Mesenchymal stem cell (in vitro differentiated cells and primary cell): ENCODE measurements at regions not wholly inside any gene's neighbourhood (a gene's known extent, or its start where the extent isn't known, plus 50 kb on each side); places are given as distances from the start of the nearest gene placed in this dataset.
"Not testable (repeated sequence)": the region's sequence is repeated elsewhere in the genome, so short reads cannot be mapped to it uniquely, and the experiment has no call there.

ENCODE experiments used
- DNase-seq: peaks from one replicate; pipeline ENCODE4 v3.0.0-alpha.2; 2013
- H2AFZ ChIP-seq: one replicate; pipeline ENCODE4 v1.6.1; 2013; ENCODE audit warnings: low read depth, mild to moderate bottlenecking, control low read depth, inconsistent platforms, low read length, moderate library complexity
- H2AK5ac ChIP-seq: 2 replicates; pipeline ENCODE4 v1.6.1; 2013; ENCODE audit warnings: low read length, moderate library complexity, mild to moderate bottlenecking, inconsistent platforms; ENCODE audit not compliant: severe bottlenecking
- H2BK120ac ChIP-seq: one replicate; pipeline ENCODE4 v1.6.1; 2013; ENCODE audit warnings: low read depth, mild to moderate bottlenecking, inconsistent platforms, low read length, moderate library complexity
- H2BK12ac ChIP-seq, 2 experiments: one replicate each; pipeline ENCODE4 v1.6.1; 2013; ENCODE audit warnings: inconsistent platforms in 2 of 2, low read length in 2 of 2, mild to moderate bottlenecking in 2 of 2, moderate library complexity in 2 of 2, control low read depth in 1 of 2
- H2BK15ac ChIP-seq: one replicate; pipeline ENCODE4 v1.6.1; 2013; ENCODE audit warnings: mild to moderate bottlenecking, low read depth, inconsistent platforms; ENCODE audit not compliant: poor library complexity, severe bottlenecking
- H2BK5ac ChIP-seq: 2 replicates; pipeline ENCODE4 v1.6.1; 2013; ENCODE audit warnings: low read depth, mild to moderate bottlenecking, low read length, control low read depth, inconsistent platforms; ENCODE audit not compliant: poor library complexity, severe bottlenecking
- H3K14ac ChIP-seq, 2 experiments: one replicate each; pipeline ENCODE4 v1.6.1; 2013; ENCODE audit warnings: inconsistent platforms in 2 of 2, low read length in 2 of 2, control low read depth in 1 of 2, mild to moderate bottlenecking in 1 of 2, moderate library complexity in 1 of 2
- H3K18ac ChIP-seq, 2 experiments: one replicate each; pipeline ENCODE4 v1.6.1; 2013; ENCODE audit warnings: inconsistent platforms in 2 of 2, low read length in 2 of 2, control low read depth in 1 of 2, low read depth in 1 of 2, mild to moderate bottlenecking in 1 of 2
- H3K23ac ChIP-seq, 2 experiments: one replicate each; pipeline ENCODE4 v1.6.1; 2013; ENCODE audit warnings: inconsistent platforms in 2 of 2, low read length in 2 of 2, mild to moderate bottlenecking in 2 of 2, moderate library complexity in 2 of 2, control low read depth in 1 of 2
- H3K27ac ChIP-seq: 2 replicates; pipeline ENCODE4 v1.5.1; 2013; ENCODE audit warnings: mild to moderate bottlenecking, moderate library complexity, low read length, control low read depth, inconsistent platforms; ENCODE audit not compliant: poor library complexity, severe bottlenecking
- H3K27me3 ChIP-seq, 2 experiments: 2 replicates each; pipeline versions ENCODE4 v1.6.1 to v1.7.0; 2013; ENCODE audit warnings: low read length in 2 of 2, mild to moderate bottlenecking in 2 of 2, moderate library complexity in 2 of 2, control low read depth in 1 of 2, inconsistent platforms in 1 of 2; ENCODE audit not compliant: control insufficient read depth in 1 of 2, insufficient read depth in 1 of 2
- H3K36me3 ChIP-seq, 2 experiments: 2 replicates each; pipeline versions ENCODE4 v1.6.1 to v1.7.0; 2013; ENCODE audit warnings: low read length in 2 of 2, control low read depth in 1 of 2, inconsistent platforms in 1 of 2, low read depth in 1 of 2, mild to moderate bottlenecking in 1 of 2; ENCODE audit not compliant: insufficient read depth in 2 of 2, control insufficient read depth in 1 of 2
- H3K4ac ChIP-seq, 2 experiments: one replicate each; pipeline ENCODE4 v1.6.1; 2013; ENCODE audit warnings: inconsistent platforms in 2 of 2, low read length in 2 of 2, mild to moderate bottlenecking in 2 of 2, moderate library complexity in 2 of 2, control low read depth in 1 of 2, low read depth in 1 of 2
- H3K4me1 ChIP-seq: 2 replicates; pipeline ENCODE4 v1.6.1; 2013; ENCODE audit warnings: low read depth, low read length, control low read depth; ENCODE audit not compliant: control insufficient read depth, insufficient read depth
- H3K4me2 ChIP-seq: 2 replicates; pipeline ENCODE4 v1.6.1; 2013; ENCODE audit warnings: low read length, mild to moderate bottlenecking, inconsistent platforms; ENCODE audit not compliant: poor library complexity, severe bottlenecking
- H3K4me3 ChIP-seq, 2 experiments: 2 replicates each; pipeline versions ENCODE4 v1.5.1 to v1.7.0; 2013; ENCODE audit warnings: low read length in 2 of 2, mild to moderate bottlenecking in 2 of 2, control low read depth in 1 of 2, low read depth in 1 of 2; ENCODE audit not compliant: insufficient read depth in 1 of 2
- H3K79me1 ChIP-seq: replicated peaks from 2 replicates; pipeline ENCODE4 v1.6.1; 2013; ENCODE audit warnings: mild to moderate bottlenecking, control low read depth, low read length, inconsistent platforms; ENCODE audit not compliant: poor library complexity, severe bottlenecking
- H3K9ac ChIP-seq: 2 replicates; pipeline ENCODE4 v1.7.0; 2013; ENCODE audit warnings: mild to moderate bottlenecking, low read length, moderate library complexity
- H3K9me3 ChIP-seq: 2 replicates; pipeline ENCODE4 v1.7.0; 2013; ENCODE audit warnings: mild to moderate bottlenecking, low read length; ENCODE audit not compliant: control insufficient read depth
- H4K8ac ChIP-seq: one replicate; pipeline ENCODE4 v1.6.1; 2013; ENCODE audit warnings: inconsistent platforms, mild to moderate bottlenecking, low read length, moderate library complexity
- H4K91ac ChIP-seq: one replicate; pipeline ENCODE4 v1.6.1; 2013; ENCODE audit warnings: mild to moderate bottlenecking, low read length, inconsistent platforms
- whole genome bisulfite sequencing: methylation state at CpG from one replicate; pipeline ENCODE4 v1.1.7; 2013; ENCODE audit warnings: mixed read lengths; 5-methylcytosine and 5-hydroxymethylcytosine counted together

GRCh38 chr4:49513546-49514115 lies 527.6 kb downstream of the CWH43 start:
- H3K4me1 ChIP-seq, H2BK5ac ChIP-seq, H2BK12ac ChIP-seq, H3K4me3 ChIP-seq, H3K79me1 ChIP-seq, H3K23ac ChIP-seq, H3K4ac ChIP-seq, H2BK120ac ChIP-seq, H3K14ac ChIP-seq, H3K9ac ChIP-seq, H2AK5ac ChIP-seq, H3K4me2 ChIP-seq, H2BK15ac ChIP-seq, H3K27me3 ChIP-seq, H3K36me3 ChIP-seq, H2AFZ ChIP-seq, DNase-seq, H3K27ac ChIP-seq, H3K18ac ChIP-seq, H4K91ac ChIP-seq, H4K8ac ChIP-seq: not testable (repeated sequence)
- 77% methylated on average over 5 of the region's 11 CpGs for WGBS
- peaks cover 22% of the 10 kb centered on the region for H3K9me3 ChIP-seq

GRCh38 chr4:49514171-49514699 lies 528.2 kb downstream of the CWH43 start:
- H2AK5ac ChIP-seq, H2BK15ac ChIP-seq, H3K79me1 ChIP-seq, H3K9ac ChIP-seq, H3K4ac ChIP-seq, H3K18ac ChIP-seq, H2BK5ac ChIP-seq, H3K4me2 ChIP-seq, H3K27me3 ChIP-seq, H3K36me3 ChIP-seq, H2BK120ac ChIP-seq, H2AFZ ChIP-seq, H3K14ac ChIP-seq, H2BK12ac ChIP-seq, H3K23ac ChIP-seq, H4K8ac ChIP-seq, H3K27ac ChIP-seq, H3K4me1 ChIP-seq: not testable (repeated sequence)
- H3K4me3 ChIP-seq = peak overlapping the region in 1 of 2 experiments; percentile 1
- H3K9me3 ChIP-seq = peaks cover 22% of the 10 kb centered on the region
- 78% methylated on average over 16 of the region's 18 CpGs for WGBS
- peak overlapping the region; percentile 29 for H4K91ac ChIP-seq
- peak; percentile 1 for DNase-seq

DNA sequence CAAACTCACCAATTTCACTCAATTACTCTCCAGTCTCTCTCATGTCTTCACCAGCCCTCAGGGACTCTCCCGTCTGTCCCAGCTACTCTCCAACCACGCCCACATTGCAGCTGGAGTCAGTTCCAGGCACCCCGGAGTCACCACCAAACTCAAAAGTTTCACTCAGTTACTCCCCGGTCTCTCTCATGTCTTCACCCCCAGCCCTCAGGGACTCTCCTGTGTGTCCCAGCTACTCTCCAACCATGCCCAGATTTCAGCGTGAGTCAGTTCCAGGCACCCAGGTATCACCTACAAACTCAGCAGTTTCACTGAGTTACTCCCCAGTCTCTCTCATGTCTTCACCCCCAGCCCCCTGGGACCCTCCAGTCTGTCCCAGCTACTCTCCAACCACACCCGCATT lies 528.8 kb downstream of the CWH43 start:
- not testable (repeated sequence) for H4K8ac ChIP-seq, H3K14ac ChIP-seq, H3K27ac ChIP-seq, H3K4me3 ChIP-seq, DNase-seq, H2BK5ac ChIP-seq, H2AFZ ChIP-seq, H3K18ac ChIP-seq, H2BK120ac ChIP-seq, H3K27me3 ChIP-seq, H2AK5ac ChIP-seq, H3K79me1 ChIP-seq, H3K4me2 ChIP-seq, H3K9ac ChIP-seq, H3K23ac ChIP-seq, H4K91ac ChIP-seq, H3K36me3 ChIP-seq, H3K4me1 ChIP-seq, H2BK15ac ChIP-seq, H3K4ac ChIP-seq, H2BK12ac ChIP-seq
- peaks cover 22% of the 10 kb centered on the region for H3K9me3 ChIP-seq
- WGBS = 75% methylated on average over 6 of the region's 6 CpGs

DNA sequence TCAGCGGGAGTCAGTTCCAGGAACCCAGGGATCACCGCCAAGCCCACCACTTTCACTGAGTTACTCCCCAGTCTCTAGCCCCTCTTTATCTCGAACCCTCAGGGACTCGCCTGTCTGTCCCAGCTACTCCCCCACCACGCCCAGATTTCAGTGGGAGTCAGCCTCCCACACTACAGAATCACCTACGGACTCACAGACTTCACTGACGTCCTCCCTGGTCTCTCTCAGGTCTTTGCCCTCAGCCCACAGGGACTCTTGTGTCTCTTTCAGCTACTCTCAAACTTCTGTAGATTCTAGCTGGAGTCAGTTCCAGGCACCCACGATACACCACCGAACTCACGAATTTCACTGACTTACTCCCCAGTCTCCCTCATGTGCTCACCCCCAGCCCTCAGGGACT lies 529.2 kb downstream of the CWH43 start:
- not testable (repeated sequence) for H3K9ac ChIP-seq, H3K23ac ChIP-seq, H2BK5ac ChIP-seq, H3K4me2 ChIP-seq, H3K18ac ChIP-seq, H3K4ac ChIP-seq, H2AK5ac ChIP-seq, H3K27ac ChIP-seq, H4K91ac ChIP-seq, DNase-seq, H3K79me1 ChIP-seq, H3K27me3 ChIP-seq, H3K4me3 ChIP-seq, H3K14ac ChIP-seq, H2AFZ ChIP-seq, H3K36me3 ChIP-seq, H4K8ac ChIP-seq, H2BK15ac ChIP-seq, H2BK12ac ChIP-seq, H3K4me1 ChIP-seq, H2BK120ac ChIP-seq
- peaks cover 21% of the 10 kb centered on the region for H3K9me3 ChIP-seq
- WGBS = 77% methylated on average over 10 of the region's 10 CpGs
